Natural killer cell (primary cell): ENCODE measurements at regions not wholly inside any gene's neighbourhood (a gene's known extent, or its start where the extent isn't known, plus 50 kb on each side); places are given as distances from the start of the nearest gene placed in this dataset.

Experiments
- ATAC-seq, 3 donors: fragments of 150-1000 bp in 2 of 3; fragments of 200-7000 bp in 1 of 3; cut with Tn5 transposase; 1 replicate in 1 of 3; 2 replicates in 2 of 3; pipeline ENCODE4 v1.10.0; 2021; ENCODE audit warnings: mild to moderate bottlenecking in 2 of 3, moderate library complexity in 2 of 3
- DNase-seq, 2 donors: peaks; one replicate each; pipeline versions ENCODE4 v3.0.0 to v3.0.0-alpha.2; 2013 to 2021; ENCODE audit warnings: mixed read lengths in 1 of 2
- H3K27ac ChIP-seq: one replicate; pipeline ENCODE4 v1.5.1; 2013; ENCODE audit warnings: mild to moderate bottlenecking, low read length
- H3K27me3 ChIP-seq: one replicate; pipeline ENCODE4 v1.6.1; 2013; ENCODE audit warnings: low read length; ENCODE audit not compliant: control insufficient read depth, insufficient read depth
- H3K36me3 ChIP-seq: one replicate; pipeline ENCODE4 v1.6.1; 2013; ENCODE audit warnings: low read length; ENCODE audit not compliant: control insufficient read depth, insufficient read depth
- H3K4me1 ChIP-seq: one replicate; pipeline ENCODE4 v1.6.1; 2013; ENCODE audit warnings: low read length; ENCODE audit not compliant: control insufficient read depth, insufficient read depth
- H3K4me3 ChIP-seq: one replicate; pipeline ENCODE4 v1.5.1; 2013; ENCODE audit warnings: low read length
- H3K9me3 ChIP-seq: one replicate; pipeline ENCODE4 v1.6.1; 2013; ENCODE audit warnings: low read length; ENCODE audit not compliant: control insufficient read depth, insufficient read depth
- H3K27ac Mint-ChIP-seq, 2 donors: one replicate each; pipeline ENCODE4 v1.8.0; 2022; ENCODE audit warnings: mild to moderate bottlenecking in 2 of 2, mixed read lengths in 2 of 2, moderate library complexity in 1 of 2
- H3K27me3 Mint-ChIP-seq, 2 donors: one replicate each; pipeline ENCODE4 v1.8.0; 2022; ENCODE audit warnings: low read depth in 2 of 2, mixed read lengths in 2 of 2
- H3K36me3 Mint-ChIP-seq: one replicate; pipeline ENCODE4 v1.8.0; 2022; ENCODE audit warnings: mixed read lengths
- H3K4me1 Mint-ChIP-seq, 2 donors: one replicate each; pipeline ENCODE4 v1.8.0; 2022; ENCODE audit warnings: mixed read lengths in 2 of 2
- H3K4me3 Mint-ChIP-seq: one replicate; pipeline ENCODE4 v1.8.0; 2022; ENCODE audit warnings: mild to moderate bottlenecking, moderate library complexity, mixed read lengths
- H3K9me3 Mint-ChIP-seq, 2 donors: one replicate each; pipeline ENCODE4 v1.8.0; 2022; ENCODE audit warnings: mixed read lengths in 2 of 2
- CTCF ChIP-seq: fragments of 200-600 bp; IDR thresholded peaks from one replicate; pipeline ENCODE4 v1.8.0; 2022; ENCODE audit warnings: antibody characterized with exemption
- WGBS: methylation state at CpG from one replicate; pipeline ENCODE4 v1.1.7; 2013; ENCODE audit warnings: missing lambda C conversion rate; ENCODE audit not compliant: insufficient coverage; 5-methylcytosine and 5-hydroxymethylcytosine counted together
- intact Hi-C: fragments of 100-400 bp; cut with micrococcal nuclease; formaldehyde crosslinking; loops from one replicate; pipeline ENCODE4 v1.14.2; 2022

- Histone ChIP-seq H3K9me3 (peaks cover 2% of the 10 kb centered on the region), H3K36me3 (no peaks in the 10 kb centered on the region), H3K27ac (no peak overlapping the region), H3K27me3 (no peaks in the 10 kb centered on the region), H3K4me3 (no peak overlapping the region), H3K4me1 (no peaks in the 10 kb centered on the region)
- peaks cover 9 to 11% of the 10 kb centered on the region in 2 donors for H3K9me3 Mint-ChIP-seq
- ATAC-seq: no peak
- intact Hi-C loops: no loop called here
- no peaks in the 10 kb centered on the region for H3K27me3 Mint-ChIP-seq
- 73% methylated on average over 6 of the region's 6 CpGs for WGBS
- H3K27ac Mint-ChIP-seq: no peak overlapping the region
- no peaks in the 10 kb centered on the region for H3K4me1 Mint-ChIP-seq
- no peak for DNase-seq
- H3K36me3 Mint-ChIP-seq: no peaks in the 10 kb centered on the region
- TF ChIP-seq CTCF: no peak
- no peak overlapping the region for H3K4me3 Mint-ChIP-seq
Observed at GRCh38 chr2:75870651-75871137, 160.0 kb upstream of the GCFC2 start.

- Mint-ChIP-seq H3K36me3 (no peaks in the 10 kb centered on the region), H3K4me3 (no peak overlapping the region), H3K9me3 (peaks cover 9 to 11% of the 10 kb centered on the region in 2 donors), H3K27ac (no peak overlapping the region), H3K27me3 (no peaks in the 10 kb centered on the region), H3K4me1 (no peaks in the 10 kb centered on the region)
- intact Hi-C loops: no loop called here
- H3K4me1 ChIP-seq: no peaks in the 10 kb centered on the region
- no peak for DNase-seq
- H3K4me3 ChIP-seq: no peak overlapping the region
- WGBS: 55% methylated on average over 4 of the region's 4 CpGs
- no peaks in the 10 kb centered on the region for H3K27me3 ChIP-seq
- no peak overlapping the region for H3K27ac ChIP-seq
- TF ChIP-seq CTCF: no peak
- H3K9me3 ChIP-seq: peaks cover 2% of the 10 kb centered on the region
- no peaks in the 10 kb centered on the region for H3K36me3 ChIP-seq
- ATAC-seq: no peak
Observed at GRCh38 chr2:75870133-75870532, 159.4 kb upstream of the GCFC2 start.

GRCh38 chr2:75865702-75866101, 155.0 kb upstream of the GCFC2 start:
- WGBS: 75% methylated on average over 8 of the region's 8 CpGs
- Mint-ChIP-seq H3K9me3 (peaks cover 3 to 4% of the 10 kb centered on the region in 2 donors), H3K27me3 (no peaks in the 10 kb centered on the region), H3K4me1 (no peaks in the 10 kb centered on the region), H3K27ac (no peak overlapping the region), H3K4me3 (no peak overlapping the region), H3K36me3 (no peaks in the 10 kb centered on the region)
- intact Hi-C loops: no loop called here
- no peak for ATAC-seq
- Histone ChIP-seq H3K4me1 (no peaks in the 10 kb centered on the region), H3K36me3 (no peaks in the 10 kb centered on the region), H3K27ac (no peak overlapping the region), H3K9me3 (no peaks in the 10 kb centered on the region), H3K27me3 (no peaks in the 10 kb centered on the region), H3K4me3 (no peak overlapping the region)
- TF ChIP-seq CTCF: no peak
- DNase-seq: no peak

- no peaks in the 10 kb centered on the region for H3K36me3 Mint-ChIP-seq
- WGBS: 95% methylated on average over 2 of the region's 2 CpGs
- no peak overlapping the region for H3K27ac Mint-ChIP-seq
- Histone ChIP-seq H3K27ac (no peak overlapping the region), H3K27me3 (no peaks in the 10 kb centered on the region), H3K36me3 (no peaks in the 10 kb centered on the region), H3K4me3 (no peak overlapping the region), H3K9me3 (no peaks in the 10 kb centered on the region), H3K4me1 (no peaks in the 10 kb centered on the region)
- no peak for DNase-seq
- H3K9me3 Mint-ChIP-seq: peaks cover 3 to 4% of the 10 kb centered on the region in 2 donors
- no peak for TF ChIP-seq CTCF
- no peak overlapping the region for H3K4me3 Mint-ChIP-seq
- H3K4me1 Mint-ChIP-seq: no peaks in the 10 kb centered on the region
- ATAC-seq: no peak
- intact Hi-C loops: no loop called here
- no peaks in the 10 kb centered on the region for H3K27me3 Mint-ChIP-seq
Observed at GRCh38 chr2:75865083-75865482, 154.4 kb upstream of the GCFC2 start.
